ENCODE measurements at regions not wholly inside any gene's neighbourhood (a gene's known extent, or its start where the extent isn't known, plus 50 kb on each side); places are given as distances from the start of the nearest gene placed in this dataset.
A peak's percentile ranks its signal among the peaks of the same experiment; 100 is the strongest.

DNA sequence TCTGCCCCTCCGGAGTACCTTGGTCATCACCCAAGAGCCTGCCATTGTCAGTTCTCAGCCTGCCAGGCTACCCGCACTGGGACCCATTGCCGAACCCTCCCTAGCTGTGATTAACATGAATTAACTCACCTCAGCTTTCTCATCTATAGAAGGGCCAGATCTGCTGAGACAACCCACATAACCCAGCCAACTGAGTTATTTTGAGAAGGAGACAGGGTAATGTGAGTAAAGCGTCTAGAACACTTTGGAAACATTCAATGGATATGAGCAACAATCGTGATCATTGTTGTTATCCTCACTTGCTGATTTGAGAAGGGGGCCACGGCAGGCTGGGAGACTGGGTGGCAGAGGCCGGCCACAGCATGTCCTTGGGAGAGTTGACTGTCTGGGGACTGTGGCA, 196.8 kb downstream of the GLI2 start:
- no peaks in the 10 kb centered on the region for H3K27me3 Mint-ChIP-seq (ENCODE audit: low read depth)
- no peaks in the 10 kb centered on the region for H3K9me3 Mint-ChIP-seq
- TF ChIP-seq, protein P1, sequence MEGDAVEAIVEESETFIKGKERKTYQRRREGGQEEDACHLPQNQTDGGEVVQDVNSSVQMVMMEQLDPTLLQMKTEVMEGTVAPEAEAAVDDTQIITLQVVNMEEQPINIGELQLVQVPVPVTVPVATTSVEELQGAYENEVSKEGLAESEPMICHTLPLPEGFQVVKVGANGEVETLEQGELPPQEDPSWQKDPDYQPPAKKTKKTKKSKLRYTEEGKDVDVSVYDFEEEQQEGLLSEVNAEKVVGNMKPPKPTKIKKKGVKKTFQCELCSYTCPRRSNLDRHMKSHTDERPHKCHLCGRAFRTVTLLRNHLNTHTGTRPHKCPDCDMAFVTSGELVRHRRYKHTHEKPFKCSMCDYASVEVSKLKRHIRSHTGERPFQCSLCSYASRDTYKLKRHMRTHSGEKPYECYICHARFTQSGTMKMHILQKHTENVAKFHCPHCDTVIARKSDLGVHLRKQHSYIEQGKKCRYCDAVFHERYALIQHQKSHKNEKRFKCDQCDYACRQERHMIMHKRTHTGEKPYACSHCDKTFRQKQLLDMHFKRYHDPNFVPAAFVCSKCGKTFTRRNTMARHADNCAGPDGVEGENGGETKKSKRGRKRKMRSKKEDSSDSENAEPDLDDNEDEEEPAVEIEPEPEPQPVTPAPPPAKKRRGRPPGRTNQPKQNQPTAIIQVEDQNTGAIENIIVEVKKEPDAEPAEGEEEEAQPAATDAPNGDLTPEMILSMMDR (IDR thresholded peaks at IDR 0.05; ENCODE audit: unreplicated experiment): no peak
- H3K36me3 Mint-ChIP-seq: peaks cover 23% of the 10 kb centered on the region
- no peak overlapping the region for H3K4me3 Mint-ChIP-seq
- DNase-seq (ENCODE audit: low spot score in 2 of 2, unreplicated experiment in 2 of 2): no peak
- H3K4me1 Mint-ChIP-seq: peaks cover 47% of the 10 kb centered on the region
- H3K27ac Mint-ChIP-seq: peak overlapping the region; percentile 73

DNA sequence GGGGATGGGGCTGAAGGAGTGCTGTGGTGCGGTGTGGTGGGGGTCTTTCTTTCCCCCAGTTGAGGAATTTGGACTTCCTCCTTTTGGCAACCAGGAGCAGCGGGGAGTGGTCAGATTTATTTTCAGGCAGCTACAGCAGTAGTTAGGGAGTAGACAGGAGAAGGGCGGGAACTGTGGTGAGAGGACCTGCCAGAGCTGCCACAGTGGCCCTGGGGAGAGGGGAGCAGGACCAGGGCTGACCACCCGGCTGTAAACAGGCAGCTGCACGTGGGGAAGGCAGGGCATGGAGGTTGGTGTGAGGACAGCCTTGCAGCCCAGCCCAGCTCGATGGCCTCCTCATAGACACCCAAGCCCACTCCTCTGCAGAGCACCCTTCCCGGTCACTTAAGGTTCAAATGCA, 197.2 kb downstream of the GLI2 start:
- TF ChIP-seq, protein P1 (IDR thresholded peaks at IDR 0.05; ENCODE audit: unreplicated experiment): no peak
- Mint-ChIP-seq H3K9me3 (no peaks in the 10 kb centered on the region), H3K36me3 (peaks cover 23% of the 10 kb centered on the region), H3K4me3 (no peak overlapping the region), H3K27me3 (ENCODE audit: low read depth) (no peaks in the 10 kb centered on the region), H3K4me1 (peaks cover 51% of the 10 kb centered on the region), H3K27ac (peak overlapping the region; percentile 73)
- no peak for DNase-seq (ENCODE audit: low spot score in 2 of 2, unreplicated experiment in 2 of 2)

DNA sequence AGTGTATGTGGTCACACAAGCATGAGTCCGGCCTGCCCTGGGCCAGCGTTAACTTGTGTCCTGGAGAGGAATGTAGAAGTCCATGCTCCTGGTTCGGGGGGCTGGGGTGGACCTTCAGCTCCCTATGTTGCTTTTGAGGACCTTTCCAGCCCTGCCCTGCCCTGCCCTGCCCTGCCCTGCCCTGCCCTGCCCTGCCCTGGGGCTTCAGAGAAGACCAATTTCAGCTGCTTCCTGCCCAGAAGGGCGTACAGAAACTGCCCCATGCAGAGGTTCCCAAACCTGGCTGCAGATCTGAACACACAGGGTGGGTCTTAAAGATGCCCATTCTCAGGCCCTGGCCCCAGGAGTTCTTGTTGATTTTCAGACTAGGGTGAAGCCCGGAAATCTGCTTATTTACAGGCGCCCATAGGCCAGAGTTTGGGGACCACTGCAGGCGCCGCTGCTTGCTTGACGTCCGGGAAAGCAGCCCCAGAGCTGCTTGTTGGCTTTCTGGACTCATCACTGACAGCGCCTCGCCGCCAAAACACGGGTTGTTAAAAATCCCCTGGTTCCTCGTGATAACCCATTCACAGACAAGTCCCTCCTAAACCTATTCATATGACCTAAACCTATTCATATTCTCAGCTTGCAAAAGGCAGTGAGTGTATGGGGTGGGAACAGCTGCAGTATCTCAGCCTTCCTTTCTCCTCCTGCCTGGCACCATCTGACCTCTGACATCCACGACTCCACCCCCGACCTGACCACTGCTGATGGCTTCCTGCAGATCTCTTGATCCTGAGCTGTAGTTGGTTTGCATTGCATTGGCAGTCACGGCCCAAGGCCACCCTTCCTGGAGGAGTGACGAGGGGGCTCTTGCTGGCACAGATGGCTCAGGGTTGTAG, 198.3 kb downstream of the GLI2 start:
- H3K27ac Mint-ChIP-seq: no peak overlapping the region
- H3K36me3 Mint-ChIP-seq: peaks cover 14% of the 10 kb centered on the region
- DNase-seq (ENCODE audit: low spot score in 2 of 2, unreplicated experiment in 2 of 2): no peak
- H3K27me3 Mint-ChIP-seq (ENCODE audit: low read depth): no peaks in the 10 kb centered on the region
- H3K4me1 Mint-ChIP-seq: peaks cover 61% of the 10 kb centered on the region
- H3K4me3 Mint-ChIP-seq: no peak overlapping the region
- no peaks in the 10 kb centered on the region for H3K9me3 Mint-ChIP-seq
- TF ChIP-seq, protein P1 (IDR thresholded peaks at IDR 0.05; ENCODE audit: unreplicated experiment): no peak

DNA sequence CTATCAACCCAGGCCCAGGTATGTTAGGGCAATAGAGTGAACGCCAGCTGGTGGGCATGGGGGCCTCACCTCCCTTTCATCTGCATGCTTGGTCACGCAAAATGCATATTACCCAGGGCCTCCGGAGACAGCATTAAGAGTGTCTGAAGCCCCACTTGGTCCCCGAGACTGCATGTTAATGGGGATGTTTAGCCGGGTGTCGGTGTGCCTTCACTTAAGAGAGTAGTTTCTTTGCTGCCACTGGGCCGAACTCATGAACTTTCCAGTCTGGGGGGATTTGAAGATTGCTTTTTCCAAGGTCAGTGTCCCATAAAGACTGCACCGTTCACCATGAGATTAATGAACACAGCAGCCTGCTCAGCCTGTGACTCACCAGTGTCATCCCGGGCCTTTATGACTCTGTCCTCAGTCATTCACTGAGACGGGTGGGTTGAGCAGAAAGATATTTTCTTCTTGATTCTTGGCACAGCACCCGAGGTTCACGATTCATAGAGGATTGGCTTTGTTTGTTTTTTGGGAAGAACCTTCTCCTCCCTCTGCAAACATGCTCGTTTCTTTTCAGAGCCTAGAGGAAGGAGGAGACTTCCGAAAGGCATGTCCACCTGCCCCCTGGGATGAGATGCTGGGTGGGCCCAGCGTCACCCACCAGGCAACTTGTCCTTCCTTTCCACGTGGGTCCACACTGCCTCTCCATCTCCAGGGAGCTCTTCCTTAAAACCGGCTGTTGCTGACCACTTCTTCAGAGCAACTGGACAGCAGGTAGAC, 199.1 kb downstream of the GLI2 start:
- no peaks in the 10 kb centered on the region for H3K9me3 Mint-ChIP-seq
- DNase-seq (ENCODE audit: low spot score in 2 of 2, unreplicated experiment in 2 of 2): no peak
- no peaks in the 10 kb centered on the region for H3K27me3 Mint-ChIP-seq (ENCODE audit: low read depth)
- H3K4me3 Mint-ChIP-seq: peak overlapping the region; percentile 8
- peak overlapping the region; percentile 89 for H3K27ac Mint-ChIP-seq
- peaks cover 6% of the 10 kb centered on the region for H3K36me3 Mint-ChIP-seq
- H3K4me1 Mint-ChIP-seq: peaks cover 67% of the 10 kb centered on the region
- TF ChIP-seq, protein P1 (IDR thresholded peaks at IDR 0.05; ENCODE audit: unreplicated experiment): no peak

DNA sequence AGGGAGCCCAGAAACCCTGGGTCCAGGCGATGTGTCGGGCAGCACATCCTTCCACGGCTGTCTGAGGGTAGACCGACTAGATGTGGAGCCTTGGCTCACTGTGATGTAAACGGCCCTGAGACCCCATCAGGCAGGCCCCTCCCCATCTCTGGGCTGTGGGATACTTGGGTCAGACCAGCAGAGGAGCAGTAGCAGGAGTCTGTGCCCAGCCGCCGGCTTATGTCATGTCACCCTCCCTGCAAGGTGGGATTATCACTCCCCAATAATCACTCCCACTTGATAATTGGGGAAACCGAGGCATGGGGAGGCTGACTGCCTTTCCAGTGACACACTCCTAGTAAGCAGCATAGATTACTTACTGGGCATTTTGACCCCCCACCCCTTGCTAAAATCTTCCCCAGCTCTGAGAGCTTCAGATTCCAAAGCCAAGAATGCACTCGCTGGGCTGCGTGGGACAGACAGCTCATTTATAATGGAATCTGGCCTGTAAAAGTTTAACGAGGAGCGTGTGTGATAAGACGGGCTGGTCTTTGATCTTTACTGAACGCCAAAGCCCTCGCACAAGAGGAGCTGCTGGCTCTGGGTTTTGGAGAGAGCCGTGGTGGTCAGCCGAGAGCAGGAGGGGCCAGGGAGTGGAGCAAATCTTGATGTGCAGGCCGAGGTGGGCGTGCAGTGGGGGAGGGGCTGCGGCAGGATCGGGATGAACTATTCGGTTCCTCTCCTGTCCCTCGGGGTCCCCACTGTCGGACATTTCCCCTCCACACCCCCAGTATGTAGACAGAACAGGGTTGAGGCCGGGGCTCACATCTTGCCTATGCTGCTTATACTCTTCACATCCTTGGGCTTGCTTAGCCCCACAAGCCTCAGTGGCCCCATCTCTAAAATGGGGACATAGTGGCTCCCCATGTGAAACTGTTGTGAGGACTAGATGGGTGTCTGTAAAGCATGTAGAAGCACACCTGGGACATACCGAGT, 200.0 kb downstream of the GLI2 start:
- DNase-seq (ENCODE audit: low spot score in 2 of 2, unreplicated experiment in 2 of 2): peak; percentile 37 to 56
- Mint-ChIP-seq H3K4me3 (peak overlapping the region; percentile 49), H3K9me3 (no peaks in the 10 kb centered on the region), H3K4me1 (peaks cover 71% of the 10 kb centered on the region), H3K27ac (peak overlapping the region; percentile 89), H3K27me3 (ENCODE audit: low read depth) (no peaks in the 10 kb centered on the region), H3K36me3 (peaks cover 6% of the 10 kb centered on the region)
- TF ChIP-seq, protein P1 (IDR thresholded peaks at IDR 0.05; ENCODE audit: unreplicated experiment): no peak
